DOHH2 (cell line): ENCODE measurements at regions not wholly inside any gene's neighbourhood (a gene's known extent, or its start where the extent isn't known, plus 50 kb on each side); places are given as distances from the start of the nearest gene placed in this dataset.

ENCODE experiments used
- H3F3A ChIP-seq: fragments of 200-600 bp; sonication (generic), shearing (Covaris generic); 2 replicates; pipeline ENCODE4 v1.6.0; 2016; ENCODE audit warnings: antibody characterized with exemption, mild to moderate bottlenecking; ENCODE audit not compliant: control insufficient read depth, insufficient read depth
- H3K27ac ChIP-seq: fragments of 200-600 bp; sonication (generic); 2 replicates; pipeline ENCODE4 v1.5.1; 2014; ENCODE audit warnings: low read depth, mild to moderate bottlenecking, low read length, moderate library complexity
- H3K27me3 ChIP-seq: fragments of 200-600 bp; sonication (generic); 2 replicates; pipeline ENCODE4 v1.6.1; 2014; ENCODE audit warnings: mild to moderate bottlenecking, low read length, mixed read lengths; ENCODE audit not compliant: control insufficient read depth
- H3K36me3 ChIP-seq: fragments of 200-600 bp; sonication (generic); 2 replicates; pipeline ENCODE4 v1.6.1; 2014; ENCODE audit warnings: mild to moderate bottlenecking, low read length, moderate library complexity, mixed read lengths; ENCODE audit not compliant: control insufficient read depth
- H3K4me1 ChIP-seq: fragments of 200-600 bp; sonication (generic); 2 replicates; pipeline ENCODE4 v1.6.1; 2014; ENCODE audit warnings: mild to moderate bottlenecking, low read length, mixed read lengths; ENCODE audit not compliant: control insufficient read depth
- H3K4me2 ChIP-seq: fragments of 200-600 bp; sonication (generic); 2 replicates; pipeline ENCODE4 v1.6.0; 2014; ENCODE audit warnings: mild to moderate bottlenecking, low read length, moderate library complexity
- H3K4me3 ChIP-seq: fragments of 200-600 bp; sonication (generic); 2 replicates; pipeline ENCODE4 v1.5.1; 2014; ENCODE audit warnings: mild to moderate bottlenecking, low read length, mixed read lengths
- H3K79me2 ChIP-seq: fragments of 200-600 bp; sonication (generic); 2 replicates; pipeline ENCODE4 v1.6.1; 2014; ENCODE audit warnings: mild to moderate bottlenecking, low read length, mixed read lengths; ENCODE audit not compliant: control insufficient read depth
- H3K9me2 ChIP-seq: fragments of 200-600 bp; sonication (generic); replicated peaks from 2 replicates; pipeline ENCODE4 v1.6.1; 2014; ENCODE audit warnings: mild to moderate bottlenecking, low read length, mixed read lengths; ENCODE audit not compliant: control insufficient read depth
- H3K9me3 ChIP-seq: fragments of 200-600 bp; sonication (generic); 2 replicates; pipeline ENCODE4 v1.6.1; 2014; ENCODE audit warnings: antibody characterized with exemption, low read length, mixed read lengths; ENCODE audit not compliant: control insufficient read depth, insufficient read depth
- H4K20me1 ChIP-seq: fragments of 200-600 bp; sonication (generic); 2 replicates; pipeline ENCODE4 v1.6.0; 2014; ENCODE audit warnings: low read depth, mild to moderate bottlenecking, antibody characterized with exemption, low read length, moderate library complexity; ENCODE audit not compliant: control insufficient read depth, insufficient read depth
- CTCF ChIP-seq: fragments of 200-600 bp; sonication (generic); IDR thresholded peaks from one replicate; pipeline ENCODE4 v1.5.1; 2014; ENCODE audit warnings: antibody characterized with exemption, mild to moderate bottlenecking, low read depth, low read length; ENCODE audit not compliant: poor library complexity, severe bottlenecking
- EZH2phosphoT487 ChIP-seq: fragments of 200-600 bp; sonication (generic); IDR thresholded peaks from 2 replicates; pipeline ENCODE4 v1.6.1; 2017; ENCODE audit warnings: borderline replicate concordance, mild to moderate bottlenecking, antibody characterized with exemption, low read length, moderate library complexity, mixed read lengths

- Histone ChIP-seq H4K20me1 (no peaks in the 10 kb centered on the region), H3K27ac (no peak overlapping the region), H3K27me3 (no peaks in the 10 kb centered on the region), H3K4me3 (no peak overlapping the region), H3K4me2 (no peak overlapping the region), H3K79me2 (no peaks in the 10 kb centered on the region), H3K4me1 (peaks cover 3% of the 10 kb centered on the region; the same call in 1 of the 2 replicates), H3K36me3 (no peaks in the 10 kb centered on the region), H3F3A (no peaks in the 10 kb centered on the region), H3K9me2 (no peaks in the 10 kb centered on the region), H3K9me3 (no peaks in the 10 kb centered on the region)
- TF ChIP-seq CTCF (no peak), EZH2phosphoT487 (no peak)
These were observed 169.9 kb downstream of the BCL11A start for GRCh38 chr2:60383401-60384143.

GRCh38 chr2:60380411-60380810 is 173.0 kb downstream of the BCL11A start:
- TF ChIP-seq EZH2phosphoT487 (no peak), CTCF (no peak)

GRCh38 chr2:60379684-60380083 is 173.8 kb downstream of the BCL11A start:
- H3K4me3 ChIP-seq, result no peak overlapping the region
- H3K36me3 ChIP-seq, result no peaks in the 10 kb centered on the region
- H3K4me2 ChIP-seq, result no peak overlapping the region
- no peaks in the 10 kb centered on the region for H3F3A ChIP-seq
- H3K4me1 ChIP-seq, result peaks cover 27% of the 10 kb centered on the region
- H3K27ac ChIP-seq, result no peak overlapping the region
- H3K9me2 ChIP-seq, result no peaks in the 10 kb centered on the region
- no peaks in the 10 kb centered on the region for H3K9me3 ChIP-seq
- no peak for TF ChIP-seq CTCF
- TF ChIP-seq EZH2phosphoT487, result no peak
- no peaks in the 10 kb centered on the region for H3K27me3 ChIP-seq
- no peaks in the 10 kb centered on the region for H3K79me2 ChIP-seq
- no peaks in the 10 kb centered on the region for H4K20me1 ChIP-seq

More at GRCh38 chr2:60380411-60380810, 173.0 kb downstream of the BCL11A start:
- no peaks in the 10 kb centered on the region for H3K36me3 ChIP-seq
- no peaks in the 10 kb centered on the region for H3K9me2 ChIP-seq
- no peaks in the 10 kb centered on the region for H3F3A ChIP-seq
- no peaks in the 10 kb centered on the region for H3K79me2 ChIP-seq
- no peak overlapping the region for H3K4me3 ChIP-seq
- H3K27ac ChIP-seq, result no peak overlapping the region
- peaks cover 21% of the 10 kb centered on the region for H3K4me1 ChIP-seq
- no peak overlapping the region for H3K4me2 ChIP-seq
- H3K27me3 ChIP-seq, result no peaks in the 10 kb centered on the region
- H3K9me3 ChIP-seq, result no peaks in the 10 kb centered on the region
- H4K20me1 ChIP-seq, result no peaks in the 10 kb centered on the region
